IMR-90 (cell line): ENCODE measurements at regions not wholly inside any gene's neighbourhood (a gene's known extent, or its start where the extent isn't known, plus 50 kb on each side); places are given as distances from the start of the nearest gene placed in this dataset.

Experiments
- ATAC-seq: fragments of 200-7000 bp; cut with Tn5 transposase; 2 replicates; pipeline ENCODE4 v1.9.1; 2020; ENCODE audit warnings: low read depth, mild to moderate bottlenecking, moderate library complexity
- BruUV-seq: library from RNA; stranded (reverse); fragments of 400-500 nt; replicated peaks from 2 replicates; lab custom pipeline; 2021; lab: Mats Ljungman, UMichigan
- CTCF ChIA-PET: fragments of 300-600 bp; formaldehyde crosslinking; extraction: SDS; loops from one replicate; lab custom pipeline; 2021; ENCODE audit warnings: antibody characterized with exemption; lab: Yijun Ruan, JAX
- POLR2A ChIA-PET: fragments of 300-600 bp; sonication (Branson Sonifier 250); formaldehyde crosslinking; loops from one replicate; lab custom pipeline; 2022; ENCODE audit warnings: antibody characterized with exemption; ENCODE audit not compliant: unreplicated experiment; lab: Charles Lee
- DNase-seq: peaks from one replicate; pipeline ENCODE4 v3.0.0; 2013
- H2AFZ ChIP-seq: replicated peaks from 2 replicates; pipeline ENCODE3; 2013; ENCODE audit warnings: low read length, mild to moderate bottlenecking; ENCODE audit not compliant: poor library complexity
- H2AK5ac ChIP-seq: 2 replicates; pipeline ENCODE4 v1.6.1; 2013; ENCODE audit warnings: low read depth, low read length, inconsistent platforms
- H2AK9ac ChIP-seq: replicated peaks from 2 replicates; pipeline ENCODE3; 2013; ENCODE audit warnings: mild to moderate bottlenecking, low read depth, low read length, moderate library complexity; ENCODE audit not compliant: poor library complexity
- H2BK120ac ChIP-seq: 2 replicates; pipeline ENCODE4 v1.6.1; 2013; ENCODE audit warnings: low read depth, low read length, inconsistent platforms
- H2BK15ac ChIP-seq: 3 replicates; pipeline ENCODE4 v1.6.1; 2013; ENCODE audit warnings: low read depth, low read length, inconsistent platforms
- H2BK20ac ChIP-seq: 2 replicates; pipeline ENCODE4 v1.6.1; 2013; ENCODE audit warnings: low read depth, mild to moderate bottlenecking, inconsistent platforms, low read length, moderate library complexity
- H2BK5ac ChIP-seq: 2 replicates; pipeline ENCODE4 v1.6.1; 2013; ENCODE audit warnings: mild to moderate bottlenecking, low read depth, low read length, inconsistent platforms; ENCODE audit not compliant: poor library complexity, severe bottlenecking
- H3K14ac ChIP-seq: replicated peaks from 2 replicates; pipeline ENCODE4 v1.6.1; 2013; ENCODE audit warnings: low read depth, low read length, inconsistent platforms
- H3K18ac ChIP-seq: 2 replicates; pipeline ENCODE4 v1.6.1; 2013; ENCODE audit warnings: low read depth, low read length, control low read depth
- H3K23ac ChIP-seq: 2 replicates; pipeline ENCODE4 v1.6.1; 2013; ENCODE audit warnings: low read depth, low read length, inconsistent platforms
- H3K27ac ChIP-seq: 2 replicates; pipeline ENCODE4 v1.5.1; 2013; ENCODE audit warnings: mild to moderate bottlenecking, control low read depth, low read length; ENCODE audit not compliant: insufficient read depth
- H3K27me3 ChIP-seq: 2 replicates; pipeline ENCODE4 v1.6.1; 2013; ENCODE audit warnings: low read length; ENCODE audit not compliant: control insufficient read depth, insufficient read depth
- H3K36me3 ChIP-seq: 2 replicates; pipeline ENCODE4 v1.6.1; 2013; ENCODE audit warnings: low read length, mixed read lengths; ENCODE audit not compliant: control insufficient read depth, insufficient read depth
- H3K4ac ChIP-seq: 2 replicates; pipeline ENCODE4 v1.6.1; 2013; ENCODE audit warnings: low read depth, low read length, inconsistent platforms
- H3K4me1 ChIP-seq: 2 replicates; pipeline ENCODE4 v1.6.1; 2013; ENCODE audit warnings: low read length, mixed read lengths; ENCODE audit not compliant: control insufficient read depth, insufficient read depth
- H3K4me2 ChIP-seq: 2 replicates; pipeline ENCODE4 v1.6.1; 2013; ENCODE audit warnings: low read depth, mild to moderate bottlenecking, control low read depth, low read length, moderate library complexity
- H3K4me3 ChIP-seq: 2 replicates; pipeline ENCODE4 v1.5.1; 2013; ENCODE audit warnings: low read depth, mild to moderate bottlenecking, control low read depth, low read length, moderate library complexity; ENCODE audit not compliant: insufficient read depth
- H3K56ac ChIP-seq: 2 replicates; pipeline ENCODE4 v1.6.1; 2013; ENCODE audit warnings: low read length, inconsistent platforms; ENCODE audit not compliant: insufficient read depth; ENCODE audit errors: extremely low read depth
- H3K79me1 ChIP-seq, 2 experiments: 2 replicates each; pipeline ENCODE4 v1.6.1; 2013; ENCODE audit warnings: low read length in 2 of 2, inconsistent platforms in 1 of 2, low read depth in 1 of 2
- H3K9ac ChIP-seq: 2 replicates; pipeline ENCODE4 v1.6.1; 2013; ENCODE audit warnings: low read depth, low read length, control low read depth
- H3K9me1 ChIP-seq: 2 replicates; pipeline ENCODE4 v1.6.1; 2013; ENCODE audit warnings: low read length, inconsistent platforms; ENCODE audit not compliant: insufficient read depth
- H3K9me3 ChIP-seq: 2 replicates; pipeline ENCODE4 v1.6.1; 2013; ENCODE audit warnings: low read length; ENCODE audit not compliant: control insufficient read depth, insufficient read depth
- H4K20me1 ChIP-seq: 2 replicates; pipeline ENCODE4 v1.6.1; 2013; ENCODE audit warnings: low read length, inconsistent platforms; ENCODE audit not compliant: insufficient read depth
- H4K5ac ChIP-seq: 2 replicates; pipeline ENCODE4 v1.6.1; 2013; ENCODE audit warnings: mild to moderate bottlenecking, low read depth, low read length, control low read depth
- H4K8ac ChIP-seq, 2 experiments: 2 replicates each; pipeline ENCODE4 v1.6.1; 2013; ENCODE audit warnings: low read depth in 2 of 2, low read length in 2 of 2, control low read depth in 1 of 2, inconsistent platforms in 1 of 2
- H4K91ac ChIP-seq: 2 replicates; pipeline ENCODE4 v1.6.1; 2013; ENCODE audit warnings: low read depth, low read length, inconsistent platforms; ENCODE audit not compliant: insufficient read depth
- BHLHE40 ChIP-seq: fragments of 150-350 bp; IDR thresholded peaks from 2 replicates; pipeline ENCODE4 v1.6.1; 2016; ENCODE audit warnings: mild to moderate bottlenecking, low read depth, low read length
- MXI1 ChIP-seq: IDR thresholded peaks from 2 replicates; pipeline ENCODE4 v1.6.1; 2012; ENCODE audit warnings: low read depth, mild to moderate bottlenecking, low read length, moderate library complexity, borderline replicate concordance
- NFE2L2 ChIP-seq: fragments of 150-350 bp; IDR thresholded peaks from 2 replicates; pipeline ENCODE4 v1.6.1; 2016; ENCODE audit warnings: low read depth, mild to moderate bottlenecking, low read length
- RAD21 ChIP-seq: IDR thresholded peaks from 2 replicates; pipeline ENCODE4 v1.6.1; 2012; ENCODE audit warnings: low read length, improper control_type of control experiment
- RCOR1 ChIP-seq: IDR thresholded peaks from 2 replicates; pipeline ENCODE4 v1.6.1; 2012; ENCODE audit warnings: mild to moderate bottlenecking, low read length, improper control_type of control experiment; ENCODE audit not compliant: insufficient replicate concordance
- WGBS, 2 experiments: methylation state at CpG; one replicate each; pipeline versions ENCODE4 v1.1.5 to v1.1.7; 2013; ENCODE audit warnings: missing lambda C conversion rate in 2 of 2; ENCODE audit not compliant: insufficient read length in 1 of 2; ENCODE audit errors: extremely low coverage in 2 of 2; 5-methylcytosine and 5-hydroxymethylcytosine counted together
- dilution Hi-C: fragments of 300-500 bp; cut with HindIII; formaldehyde crosslinking; loops from one replicate; pipeline ENCODE4 v1.14.3; 2018; ENCODE audit warnings: low sequenced_read_pairs; ENCODE audit not compliant: unreplicated experiment
- in situ Hi-C: fragments of 300-500 bp; cut with MboI; formaldehyde crosslinking; loops from 3 replicates; pipeline ENCODE4 v1.14.3; 2019; ENCODE audit warnings: low sequenced_read_pairs, inconsistent platforms, mixed read lengths
- intact Hi-C: fragments of 100-400 bp; cut with micrococcal nuclease; formaldehyde crosslinking; loops from 2 replicates; pipeline ENCODE4 v1.10.0; 2022
- TF ChIP-seq, protein P1 (sequence below): conservative IDR thresholded peaks from 2 replicates; pipeline ENCODE4 v1.5.1; 2012; ENCODE audit warnings: mild to moderate bottlenecking, low read depth, low read length, improper control_type of control experiment

DNA sequence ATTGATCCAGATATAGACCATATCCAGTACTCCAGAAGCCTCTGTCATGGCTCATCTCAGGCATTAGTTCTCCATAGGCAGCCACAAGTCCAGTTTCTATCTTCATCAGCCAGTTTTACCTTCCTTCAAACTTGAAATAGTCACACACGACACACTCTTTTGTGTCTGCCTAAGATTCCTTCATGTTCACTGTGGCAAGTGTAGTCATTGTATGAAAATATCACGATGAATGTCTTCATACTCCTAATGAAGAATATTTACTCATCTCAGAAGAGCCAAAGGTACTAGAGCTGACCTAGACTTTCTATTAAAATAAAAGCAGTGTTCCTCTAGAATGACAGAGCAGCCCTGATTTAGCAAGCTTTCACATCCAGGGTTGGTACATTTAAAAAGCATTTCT, 230.7 kb downstream of the SNX13 start:
- no TSS peak for BruUV-seq
- H2BK20ac ChIP-seq = no peak overlapping the region
- no peak overlapping the region for H2AFZ ChIP-seq
- no peaks in the 10 kb centered on the region for H3K4me1 ChIP-seq
- H3K27ac ChIP-seq = no peak overlapping the region
- H3K79me1 ChIP-seq = no peaks in the 10 kb centered on the region
- no peak overlapping the region for H3K4ac ChIP-seq
- H4K20me1 ChIP-seq = no peaks in the 10 kb centered on the region
- H2BK5ac ChIP-seq = no peak overlapping the region
- no peak for DNase-seq
- POLR2A ChIA-PET = no interaction called here
- H4K91ac ChIP-seq = no peak overlapping the region
- H3K27me3 ChIP-seq = peaks cover 5% of the 10 kb centered on the region
- no peak overlapping the region for H3K9ac ChIP-seq
- no peak overlapping the region for H3K14ac ChIP-seq
- no peaks in the 10 kb centered on the region for H3K36me3 ChIP-seq
- no peak overlapping the region for H2AK9ac ChIP-seq
- WGBS, 2 experiments = no CpG with 5 or more reads among the region's 2 CpGs
- TF ChIP-seq RAD21 = no peak
- TF ChIP-seq NFE2L2 = no peak
- TF ChIP-seq, protein P1, sequence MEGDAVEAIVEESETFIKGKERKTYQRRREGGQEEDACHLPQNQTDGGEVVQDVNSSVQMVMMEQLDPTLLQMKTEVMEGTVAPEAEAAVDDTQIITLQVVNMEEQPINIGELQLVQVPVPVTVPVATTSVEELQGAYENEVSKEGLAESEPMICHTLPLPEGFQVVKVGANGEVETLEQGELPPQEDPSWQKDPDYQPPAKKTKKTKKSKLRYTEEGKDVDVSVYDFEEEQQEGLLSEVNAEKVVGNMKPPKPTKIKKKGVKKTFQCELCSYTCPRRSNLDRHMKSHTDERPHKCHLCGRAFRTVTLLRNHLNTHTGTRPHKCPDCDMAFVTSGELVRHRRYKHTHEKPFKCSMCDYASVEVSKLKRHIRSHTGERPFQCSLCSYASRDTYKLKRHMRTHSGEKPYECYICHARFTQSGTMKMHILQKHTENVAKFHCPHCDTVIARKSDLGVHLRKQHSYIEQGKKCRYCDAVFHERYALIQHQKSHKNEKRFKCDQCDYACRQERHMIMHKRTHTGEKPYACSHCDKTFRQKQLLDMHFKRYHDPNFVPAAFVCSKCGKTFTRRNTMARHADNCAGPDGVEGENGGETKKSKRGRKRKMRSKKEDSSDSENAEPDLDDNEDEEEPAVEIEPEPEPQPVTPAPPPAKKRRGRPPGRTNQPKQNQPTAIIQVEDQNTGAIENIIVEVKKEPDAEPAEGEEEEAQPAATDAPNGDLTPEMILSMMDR = no peak
- no peak for TF ChIP-seq RCOR1
- no peak for TF ChIP-seq BHLHE40
- no peak for TF ChIP-seq MXI1
- no peak overlapping the region for H4K8ac ChIP-seq
- no peak overlapping the region for H3K23ac ChIP-seq
- H3K18ac ChIP-seq = no peak overlapping the region
- dilution Hi-C loops = no loop called here
- intact Hi-C loops = loop anchor here (10.0 kb wide), 1 partner anchor 255 kb away; no protein-coding TSS in a partner anchor
- H2BK15ac ChIP-seq = no peak overlapping the region
- no peak overlapping the region for H3K4me3 ChIP-seq
- H2BK120ac ChIP-seq = no peak overlapping the region
- no peaks in the 10 kb centered on the region for H3K9me3 ChIP-seq
- no peak for ATAC-seq
- in situ Hi-C loops = loop anchor here (25.0 kb wide), 1 partner anchor 1953 kb away; no protein-coding TSS in a partner anchor
- no peaks in the 10 kb centered on the region for H3K9me1 ChIP-seq
- H2AK5ac ChIP-seq = no peak overlapping the region
- CTCF ChIA-PET = no interaction called here
- H3K4me2 ChIP-seq = no peak overlapping the region
- H3K56ac ChIP-seq = no peak overlapping the region
- H4K5ac ChIP-seq = no peak overlapping the region
